GM19025 (cell line): ENCODE measurements at regions not wholly inside any gene's neighbourhood (a gene's known extent, or its start where the extent isn't known, plus 50 kb on each side); places are given as distances from the start of the nearest gene placed in this dataset.
"Not testable (repeated sequence)": the region's sequence is repeated elsewhere in the genome, so short reads cannot be mapped to it uniquely, and the experiment has no call there.

Source experiments
- ATAC-seq: cut with Tn5 transposase; IDR thresholded peaks from one replicate; pipeline ENCODE4 v1.9.1; 2021; ENCODE audit warnings: mild to moderate bottlenecking, low read depth, moderate library complexity; ENCODE audit not compliant: unreplicated experiment

DNA sequence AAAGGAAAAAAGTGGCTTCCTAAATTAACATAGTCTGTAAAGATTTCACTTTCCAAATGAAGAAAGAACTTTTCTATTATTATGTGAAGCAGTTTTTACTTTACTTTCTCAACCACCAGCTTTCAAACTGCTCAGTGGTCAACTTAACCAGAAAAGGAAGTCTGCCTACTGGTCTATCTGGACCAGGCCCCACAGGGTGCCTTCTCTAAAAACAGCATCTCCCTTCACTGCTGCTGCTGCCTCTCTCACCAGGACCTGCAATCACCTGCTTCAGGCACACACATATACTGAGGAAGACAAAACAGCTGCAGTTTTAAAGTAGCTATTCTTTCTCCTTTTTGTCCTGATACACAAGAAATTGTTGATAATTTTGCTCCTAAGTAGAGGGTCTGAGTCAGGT lies 221.3 kb upstream of the DCC start:
- ATAC-seq, result no peak

DNA sequence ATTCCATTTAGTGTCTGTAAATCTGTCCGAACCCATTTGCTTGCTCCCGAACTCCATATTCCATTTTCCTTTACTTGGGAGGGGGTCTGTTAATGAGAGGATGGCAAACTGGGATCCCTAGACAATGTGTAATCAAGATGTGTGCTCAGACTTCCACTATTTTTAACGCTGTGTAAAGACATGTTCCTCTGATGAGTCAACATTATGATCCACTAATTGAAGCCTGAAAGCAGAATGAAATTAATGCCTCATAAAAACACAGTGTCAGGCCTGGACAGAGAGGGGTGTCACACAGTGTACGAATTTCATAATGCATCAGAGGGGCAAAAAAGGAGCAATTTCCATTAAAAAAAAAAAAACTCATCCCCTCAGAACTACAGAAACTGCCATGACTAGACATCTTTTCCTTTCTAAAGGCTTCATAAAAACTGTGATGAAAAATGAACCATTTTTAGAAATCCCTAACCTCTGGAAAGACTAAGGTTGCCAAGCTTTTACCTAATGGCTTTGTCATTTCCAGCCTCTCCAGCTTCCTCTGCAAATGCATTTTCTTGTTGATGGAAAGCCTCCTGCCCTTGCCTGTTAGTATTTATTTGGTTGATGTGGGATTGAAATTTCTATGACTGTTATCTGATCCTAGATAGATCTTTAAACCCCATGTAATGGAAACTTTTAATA lies 209.2 kb upstream of the DCC start:
- ATAC-seq, result no peak

DNA sequence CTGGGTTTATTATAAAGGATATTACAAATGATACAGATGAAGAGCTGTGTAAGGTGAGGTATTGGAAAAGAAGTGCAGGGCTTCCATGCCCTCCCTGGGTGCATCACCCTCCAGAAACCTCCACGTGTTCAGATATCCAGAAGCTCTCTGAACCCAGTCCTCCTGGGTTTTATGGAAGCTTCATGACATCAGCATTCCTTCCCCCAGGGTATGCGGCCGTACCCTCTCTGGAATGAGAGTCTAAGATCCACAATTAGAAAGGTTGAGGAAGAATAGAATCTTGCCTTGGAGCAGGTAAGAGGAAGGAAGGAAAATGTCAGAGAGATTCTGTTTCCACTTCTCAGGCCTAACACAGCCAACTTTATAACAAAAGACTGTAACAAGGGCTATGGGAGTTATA lies 208.2 kb upstream of the DCC start:
- no peak for ATAC-seq

- no peak for ATAC-seq
Observed at GRCh38 chr18:52136532-52136931, 203.5 kb upstream of the DCC start.

DNA sequence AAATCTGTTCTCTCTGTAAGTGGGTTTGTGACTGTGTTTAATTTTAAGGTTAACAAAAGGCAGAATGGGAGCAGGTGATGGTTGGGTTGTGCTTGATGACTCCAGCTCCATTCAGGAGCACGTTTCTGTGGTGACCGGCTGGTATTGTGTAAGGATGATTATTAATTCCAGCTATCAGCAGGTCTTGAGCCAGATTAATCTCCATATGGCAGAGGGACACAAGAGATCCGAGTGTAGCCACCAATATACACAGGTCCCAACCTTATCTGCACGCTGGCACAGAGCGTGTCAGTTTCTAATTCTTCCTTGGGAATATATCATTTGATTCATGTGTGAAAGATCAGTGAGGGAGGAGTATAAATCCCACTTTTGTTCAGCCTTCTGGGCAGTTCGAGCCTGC lies 199.0 kb upstream of the DCC start:
- ATAC-seq, result no peak

DNA sequence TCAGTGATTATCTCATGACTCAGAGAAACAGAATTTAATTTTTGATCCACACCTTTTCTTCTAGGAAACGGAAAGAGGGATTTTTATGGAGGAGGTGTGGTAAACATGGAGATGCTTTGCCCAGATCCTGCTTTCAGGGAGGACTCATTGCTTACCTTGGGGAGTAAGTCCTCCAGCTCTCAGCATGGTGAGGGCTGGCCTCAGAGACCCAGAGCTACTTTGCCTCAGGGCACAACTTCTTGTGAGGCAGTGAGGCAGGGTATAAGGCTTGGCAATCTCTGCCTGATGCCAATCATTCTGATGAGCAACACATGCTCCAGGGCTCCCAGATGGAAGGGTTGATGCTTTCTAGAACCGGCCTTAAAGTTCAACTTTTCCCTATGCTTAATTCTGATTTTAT lies 189.9 kb upstream of the DCC start:
- no peak for ATAC-seq

DNA sequence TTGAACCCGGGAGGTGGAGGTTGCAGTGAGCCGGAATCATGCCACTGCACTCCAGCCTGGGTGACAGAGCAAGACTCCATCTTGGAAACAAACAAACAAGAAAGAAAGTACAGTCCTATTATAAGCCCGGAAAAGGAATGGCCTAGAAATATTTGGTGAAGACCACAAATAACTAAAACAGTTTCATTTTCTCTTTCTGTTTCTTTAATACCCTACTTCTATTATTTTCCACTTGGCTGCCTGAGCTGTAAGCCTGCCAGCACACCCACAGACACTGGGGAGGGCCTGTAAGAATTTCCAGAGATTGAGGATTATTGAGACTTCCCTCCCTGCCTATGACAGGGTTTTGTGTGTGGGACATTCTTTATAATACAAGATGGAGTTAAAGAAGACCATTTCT lies 188.0 kb upstream of the DCC start:
- ATAC-seq, result no peak

- no peak for ATAC-seq
Observed at GRCh38 chr18:52156166-52156565, 183.8 kb upstream of the DCC start.

DNA sequence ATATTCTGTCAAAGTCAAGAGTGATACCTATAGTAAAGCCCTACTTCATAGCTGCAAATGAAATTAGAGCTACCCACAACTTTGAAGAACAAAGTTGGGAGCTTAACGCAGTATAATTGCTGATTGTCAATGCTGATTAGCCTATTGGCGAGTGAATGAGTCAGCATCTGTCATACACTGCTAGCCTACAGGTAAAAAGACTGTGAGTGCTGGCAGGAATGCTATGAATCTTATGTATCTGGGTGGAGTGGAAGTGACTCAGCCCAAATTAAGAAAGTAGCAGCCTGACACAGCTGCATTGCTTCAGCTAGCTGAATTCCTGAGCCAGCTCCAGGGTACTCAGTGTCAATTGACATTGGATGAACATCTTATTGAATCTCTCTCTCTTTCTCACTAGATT lies 179.4 kb upstream of the DCC start:
- ATAC-seq, result no peak

DNA sequence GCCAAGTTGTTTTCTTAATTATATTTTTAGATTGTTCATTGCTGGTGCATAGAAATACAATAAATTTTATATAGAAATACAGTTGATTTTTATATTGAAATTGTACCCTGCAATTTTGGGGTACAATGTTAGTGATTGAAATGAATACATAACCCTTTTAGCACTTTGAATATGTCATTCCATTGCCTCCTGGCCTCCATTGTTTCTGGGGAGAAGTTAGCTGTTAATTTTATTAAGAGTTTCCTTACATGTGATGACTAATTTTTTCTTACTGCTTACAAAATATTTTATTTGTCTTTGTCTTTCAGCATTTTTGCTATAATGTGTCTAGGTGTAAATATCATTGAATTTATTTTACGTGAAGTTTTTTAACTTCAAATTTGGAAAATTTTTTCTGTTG lies 176.5 kb upstream of the DCC start:
- ATAC-seq, result no peak

- not testable (repeated sequence) for ATAC-seq
Observed at GRCh38 chr18:52168131-52168530, 171.9 kb upstream of the DCC start.

GRCh38 chr18:52174220-52174619 lies 165.8 kb upstream of the DCC start:
- ATAC-seq, result no peak

DNA sequence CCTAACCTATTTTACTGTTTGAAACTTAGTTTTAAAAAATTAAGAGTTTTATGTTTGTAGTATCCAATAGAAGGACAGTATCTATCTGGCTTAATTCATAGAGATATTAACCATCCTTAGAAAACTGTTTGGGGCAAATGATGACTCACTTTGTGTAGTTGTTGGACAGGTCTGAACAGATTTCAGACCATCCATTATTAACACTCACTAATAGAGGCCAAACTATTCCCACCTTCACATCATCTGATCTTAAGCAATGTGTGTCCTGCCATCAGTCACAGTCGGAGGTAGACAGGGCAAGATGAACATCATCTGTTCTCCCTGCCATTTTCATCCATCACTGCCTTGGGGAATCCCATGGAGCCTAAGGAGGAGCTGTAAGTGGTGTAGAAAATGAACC lies 164.6 kb upstream of the DCC start:
- no peak for ATAC-seq

- peak; percentile 72 for ATAC-seq
Observed at GRCh38 chr18:52183107-52183506, 156.9 kb upstream of the DCC start.

GRCh38 chr18:52190195-52190594 lies 149.8 kb upstream of the DCC start:
- ATAC-seq, result no peak

DNA sequence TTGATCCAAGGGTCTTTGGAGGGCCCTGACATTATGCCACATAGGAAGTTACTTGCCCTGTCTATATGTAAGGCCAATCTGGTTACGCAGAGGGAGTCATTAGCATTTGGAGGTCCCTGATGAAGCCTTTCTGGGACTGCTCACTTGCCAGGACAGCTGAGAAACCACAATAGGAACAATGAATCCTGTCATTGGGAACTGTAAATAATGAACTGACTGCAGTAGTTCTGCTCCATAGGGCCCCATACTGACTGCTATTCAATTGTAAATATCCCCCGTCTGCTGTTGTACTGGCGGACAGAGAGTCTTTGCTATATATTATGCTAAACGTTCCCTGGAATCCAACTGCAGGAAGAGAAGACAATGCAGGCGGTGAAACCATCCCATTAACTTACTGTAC lies 149.4 kb upstream of the DCC start:
- no peak for ATAC-seq

DNA sequence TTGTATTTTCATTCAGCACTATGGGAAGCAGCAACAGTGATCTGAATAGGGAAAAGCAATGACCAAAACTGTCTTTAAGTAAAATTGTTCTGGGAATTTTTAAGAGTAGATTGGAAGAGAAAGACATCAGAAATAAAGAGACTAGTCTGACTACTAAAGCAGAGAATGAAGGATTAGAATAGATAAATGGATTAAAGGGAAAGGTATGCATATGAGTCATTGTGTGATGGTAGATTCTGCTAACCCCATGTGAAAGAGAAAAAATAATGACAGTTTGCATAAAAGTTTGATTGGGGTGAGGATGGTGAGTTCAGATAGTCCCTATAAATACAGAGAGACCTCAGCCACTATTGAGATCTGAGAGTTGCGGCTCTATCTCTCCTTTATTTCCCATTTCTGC lies 139.6 kb upstream of the DCC start:
- ATAC-seq, result no peak

DNA sequence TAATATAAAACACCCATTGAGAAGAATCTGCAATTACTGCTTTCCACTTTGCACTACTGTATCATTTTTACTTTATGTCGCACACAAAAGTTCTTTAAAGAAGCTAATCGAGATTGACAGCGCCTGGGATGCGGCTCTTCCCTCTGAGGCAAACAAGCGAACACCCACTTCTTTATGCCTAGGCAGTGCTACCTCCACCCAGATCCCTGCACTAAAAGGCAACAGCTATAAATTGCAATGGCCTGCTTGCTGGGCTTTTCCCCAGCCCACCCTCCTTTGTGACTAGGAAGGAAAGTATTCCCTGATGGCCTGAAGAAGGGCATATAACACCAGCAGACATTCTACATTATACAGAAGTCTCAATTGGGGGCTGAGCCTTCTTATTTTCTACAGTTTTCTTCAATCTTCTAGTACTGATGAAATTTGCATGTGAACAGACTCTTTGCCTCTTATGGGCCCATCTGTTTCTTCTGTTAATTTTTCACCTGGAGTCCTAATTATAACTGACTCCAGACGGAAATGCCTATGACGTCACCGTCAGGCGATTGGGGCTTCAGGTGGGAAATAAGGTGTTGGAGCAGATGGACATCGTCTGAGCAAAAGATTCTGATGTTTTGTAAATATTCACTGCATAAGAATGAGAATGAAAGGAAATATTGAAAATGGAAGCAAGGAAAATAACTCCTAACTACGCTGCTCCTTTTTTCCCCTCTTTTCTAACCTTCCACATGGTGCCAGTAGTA lies 138.9 kb upstream of the DCC start:
- ATAC-seq, result no peak

- no peak for ATAC-seq
Observed at GRCh38 chr18:52208646-52209045, 131.4 kb upstream of the DCC start.

DNA sequence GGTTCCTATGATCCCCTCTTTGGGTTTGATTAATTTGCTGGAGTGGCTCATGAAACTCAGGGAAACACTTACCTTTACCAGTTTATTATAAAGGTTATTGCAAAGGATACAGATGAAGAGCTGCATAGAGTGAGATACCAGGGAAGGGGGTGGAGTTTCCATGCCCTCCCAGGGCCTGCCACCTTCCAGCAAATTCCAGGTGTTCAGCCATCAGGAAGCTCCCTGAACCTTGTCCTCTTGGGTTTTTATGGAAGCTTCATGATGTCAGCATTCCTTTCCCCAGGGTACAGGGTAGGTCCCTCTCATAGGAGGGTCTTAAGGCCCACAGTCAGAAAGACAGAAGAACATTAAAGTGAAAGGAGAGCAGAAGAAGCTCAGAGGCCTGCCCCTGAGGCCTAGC lies 123.9 kb upstream of the DCC start:
- ATAC-seq, result no peak

- no peak for ATAC-seq
Observed at GRCh38 chr18:52216666-52217065, 123.3 kb upstream of the DCC start.

- ATAC-seq, result no peak
Observed at GRCh38 chr18:52219102-52219501, 120.9 kb upstream of the DCC start.
